Upper lobe of left lung (tissue), 6 donors: ENCODE measurements at regions not wholly inside any gene's neighbourhood (a gene's known extent, or its start where the extent isn't known, plus 50 kb on each side); places are given as distances from the start of the nearest gene placed in this dataset.

Experiments
- ATAC-seq, 2 donors: fragments of 200-7000 bp; cut with Tn5 transposase; one replicate each; pipeline ENCODE4 v1.9.1; 2022; ENCODE audit warnings: mild to moderate bottlenecking in 2 of 2, moderate library complexity in 2 of 2; ENCODE audit not compliant: low FRiP score in 2 of 2
- DNase-seq, 2 donors: peaks; one replicate each; pipeline ENCODE4 v3.0.0-alpha.2; 2019 to 2020
- H3K27ac ChIP-seq, 4 donors: fragments of 200-600 bp; sonication (generic); one replicate each; pipeline ENCODE4 v1.5.1; 2016 to 2019
- H3K27me3 ChIP-seq, 4 donors: fragments of 200-600 bp; sonication (generic); one replicate each; pipeline ENCODE4 v1.5.1; 2017 to 2019
- H3K36me3 ChIP-seq, 4 donors: fragments of 200-600 bp; sonication (generic); one replicate each; pipeline ENCODE4 v1.5.1; 2016 to 2019
- H3K4me1 ChIP-seq, 4 donors: fragments of 200-600 bp; sonication (generic); one replicate each; pipeline ENCODE4 v1.5.1; 2018 to 2019
- H3K4me3 ChIP-seq, 4 donors: fragments of 200-600 bp; sonication (generic); one replicate each; pipeline ENCODE4 v1.5.1; 2017 to 2019; ENCODE audit warnings: mild to moderate bottlenecking in 2 of 4, moderate library complexity in 1 of 4
- H3K9me3 ChIP-seq, 4 donors: fragments of 200-600 bp; sonication (generic); one replicate each; pipeline ENCODE4 v1.5.1; 2018 to 2019
- EP300 ChIP-seq, 4 donors: sonication (generic); formaldehyde crosslinking; IDR thresholded peaks; one replicate each; pipeline ENCODE4 v1.5.1; 2017; ENCODE audit warnings: antibody characterized with exemption in 4 of 4, control low read depth in 2 of 4
- POLR2A ChIP-seq, 4 donors: fragments of 450-650 bp; IDR thresholded peaks; one replicate each; pipeline ENCODE4 v1.5.1; 2016 to 2017; ENCODE audit warnings: antibody characterized with exemption in 4 of 4, mild to moderate bottlenecking in 2 of 4
- POLR2AphosphoS5 ChIP-seq, 2 donors: sonication (generic); formaldehyde crosslinking; IDR thresholded peaks; one replicate each; pipeline ENCODE4 v1.5.1; 2017; ENCODE audit warnings: antibody characterized with exemption in 2 of 2
- WGBS, 2 donors: methylation state at CpG; one replicate each; pipeline ENCODE4 v1.1.5; 2017 to 2018; 5-methylcytosine and 5-hydroxymethylcytosine counted together
- TF ChIP-seq, protein P1 (sequence below), 6 experiments: fragments of 450-650 bp in 4 of 6; fragments of 200-600 bp in 2 of 6; sonication (generic) in 2 of 6; IDR thresholded peaks; one replicate each; pipeline ENCODE4 v1.5.1; 2016 to 2019; ENCODE audit warnings: antibody characterized with exemption in 6 of 6
- donor health status: DM: no; HTN: no; CAD: no; lungs with moderate emphysema.
- donor health status: DM: no; HTN: yes; CAD: no; lungs with severe emphysema.

DNA sequence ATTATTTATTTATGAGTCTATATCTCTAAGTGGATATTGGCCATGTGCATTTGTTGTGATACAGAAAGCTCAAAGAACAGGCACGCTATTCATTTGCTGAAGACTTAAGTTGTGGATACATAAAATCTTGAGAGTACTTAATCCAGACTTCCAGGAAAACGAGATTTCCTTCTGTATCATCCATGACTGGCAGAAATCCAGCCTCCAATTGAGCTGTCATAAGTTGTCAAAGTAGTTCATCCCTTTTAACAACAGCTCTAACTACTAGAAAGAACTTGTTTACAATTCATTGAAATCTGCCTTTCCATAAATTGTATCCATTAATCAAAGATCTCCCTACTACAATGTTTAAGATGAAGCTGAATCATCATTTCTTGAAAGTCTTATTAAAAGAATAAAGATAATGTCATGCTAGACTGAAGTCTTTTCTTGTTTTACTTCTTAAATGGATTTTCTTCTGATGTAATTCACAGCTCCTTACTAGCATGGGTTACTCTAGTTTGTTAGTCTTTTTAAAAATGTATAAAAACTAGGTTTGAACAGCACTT, 447.3 kb upstream of the CITED2 start:
- ATAC-seq (no peak), DNase-seq (no peak)
- Histone ChIP-seq H3K4me3 (no peak overlapping the region), H3K27me3 (no peaks in the 10 kb centered on the region), H3K27ac (no peak overlapping the region), H3K36me3 (no peaks in the 10 kb centered on the region), H3K9me3 (no peaks in the 10 kb centered on the region), H3K4me1 (no peaks in the 10 kb centered on the region)
- TF ChIP-seq EP300 (IDR thresholded peaks at IDR 0.05) (no peak), POLR2A (IDR thresholded peaks at IDR 0.05) (no peak), POLR2AphosphoS5 (IDR thresholded peaks at IDR 0.05) (no peak)
- TF ChIP-seq, protein P1, sequence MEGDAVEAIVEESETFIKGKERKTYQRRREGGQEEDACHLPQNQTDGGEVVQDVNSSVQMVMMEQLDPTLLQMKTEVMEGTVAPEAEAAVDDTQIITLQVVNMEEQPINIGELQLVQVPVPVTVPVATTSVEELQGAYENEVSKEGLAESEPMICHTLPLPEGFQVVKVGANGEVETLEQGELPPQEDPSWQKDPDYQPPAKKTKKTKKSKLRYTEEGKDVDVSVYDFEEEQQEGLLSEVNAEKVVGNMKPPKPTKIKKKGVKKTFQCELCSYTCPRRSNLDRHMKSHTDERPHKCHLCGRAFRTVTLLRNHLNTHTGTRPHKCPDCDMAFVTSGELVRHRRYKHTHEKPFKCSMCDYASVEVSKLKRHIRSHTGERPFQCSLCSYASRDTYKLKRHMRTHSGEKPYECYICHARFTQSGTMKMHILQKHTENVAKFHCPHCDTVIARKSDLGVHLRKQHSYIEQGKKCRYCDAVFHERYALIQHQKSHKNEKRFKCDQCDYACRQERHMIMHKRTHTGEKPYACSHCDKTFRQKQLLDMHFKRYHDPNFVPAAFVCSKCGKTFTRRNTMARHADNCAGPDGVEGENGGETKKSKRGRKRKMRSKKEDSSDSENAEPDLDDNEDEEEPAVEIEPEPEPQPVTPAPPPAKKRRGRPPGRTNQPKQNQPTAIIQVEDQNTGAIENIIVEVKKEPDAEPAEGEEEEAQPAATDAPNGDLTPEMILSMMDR (IDR thresholded peaks at IDR 0.05), result no peak
- WGBS, 2 donors, result 29 to 39% methylated on average over 2 of the region's 2 CpGs

DNA sequence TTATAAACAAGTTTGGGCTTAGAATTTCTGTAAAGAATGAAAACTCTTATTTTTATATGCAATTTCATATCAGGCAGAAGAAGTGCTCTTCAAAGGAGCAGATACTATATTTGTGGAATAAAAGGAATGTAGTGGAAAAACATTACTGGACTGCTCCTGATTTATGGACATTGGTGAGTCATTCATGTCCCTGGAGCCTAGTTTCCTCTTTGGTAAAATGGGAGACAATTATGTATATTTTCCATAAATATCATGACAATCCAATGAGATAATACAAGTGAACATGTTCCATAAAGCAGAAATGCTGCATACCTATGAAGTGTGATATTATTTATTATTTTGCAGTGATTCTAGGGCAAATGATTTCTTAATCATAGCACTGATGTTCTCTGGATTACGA, 445.8 kb upstream of the CITED2 start:
- no peaks in the 10 kb centered on the region for H3K4me1 ChIP-seq
- ATAC-seq, result no peak
- no peak for DNase-seq
- H3K27me3 ChIP-seq, result no peaks in the 10 kb centered on the region
- no peaks in the 10 kb centered on the region for H3K36me3 ChIP-seq
- H3K9me3 ChIP-seq, result no peaks in the 10 kb centered on the region
- no peak overlapping the region for H3K27ac ChIP-seq
- WGBS, 2 donors, result 81 to 88% methylated on average over 1 of the region's 1 CpG
- H3K4me3 ChIP-seq, result no peak overlapping the region
- TF ChIP-seq, protein P1 (IDR thresholded peaks at IDR 0.05), result no peak

DNA sequence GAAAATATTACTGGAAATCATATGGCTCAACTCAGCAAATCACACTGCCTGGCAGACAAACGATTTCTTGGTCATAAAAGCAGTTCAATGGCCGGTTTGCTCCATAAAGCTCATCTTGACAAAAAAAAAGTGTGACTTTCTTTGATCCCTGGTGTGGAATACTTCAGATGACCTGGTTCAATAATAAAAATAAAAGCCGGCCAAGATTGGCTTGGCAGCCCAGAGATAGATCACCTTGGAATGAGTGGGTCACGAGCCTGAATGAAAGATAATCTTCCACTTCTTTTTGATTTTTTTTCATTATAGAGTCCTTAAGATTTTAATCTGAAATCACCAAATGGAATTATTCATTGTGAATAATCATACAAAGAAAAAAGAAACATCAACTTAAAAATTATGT, 445.3 kb upstream of the CITED2 start:
- no peak overlapping the region for H3K27ac ChIP-seq
- no peaks in the 10 kb centered on the region for H3K36me3 ChIP-seq
- no peak for DNase-seq
- TF ChIP-seq, protein P1 (IDR thresholded peaks at IDR 0.05), result no peak
- no peak for TF ChIP-seq POLR2A (IDR thresholded peaks at IDR 0.05)
- TF ChIP-seq EP300 (IDR thresholded peaks at IDR 0.05), result no peak
- TF ChIP-seq POLR2AphosphoS5 (IDR thresholded peaks at IDR 0.05), result no peak
- no peaks in the 10 kb centered on the region for H3K9me3 ChIP-seq
- no peak overlapping the region for H3K4me3 ChIP-seq
- no peaks in the 10 kb centered on the region for H3K4me1 ChIP-seq
- no peak for ATAC-seq
- WGBS, 2 donors, result 79 to 88% methylated on average over 4 of the region's 4 CpGs
- no peaks in the 10 kb centered on the region for H3K27me3 ChIP-seq

DNA sequence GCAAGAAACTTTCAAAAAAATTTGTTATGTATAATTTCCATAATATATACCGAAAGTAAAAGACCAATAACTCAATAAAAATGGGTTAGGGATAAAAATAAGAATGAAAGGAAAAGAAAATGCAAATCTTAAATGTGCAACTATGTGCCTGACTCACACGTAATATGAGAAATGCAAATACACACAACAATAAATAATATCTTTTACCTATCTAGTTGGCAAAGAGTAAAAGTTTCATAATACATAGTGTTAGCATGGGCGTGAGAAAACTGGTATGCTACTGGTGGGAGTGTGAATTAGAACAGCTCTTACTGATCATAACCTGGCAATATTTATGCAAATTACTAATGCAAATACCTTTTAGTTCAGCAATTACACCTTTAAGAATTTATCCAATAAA, 438.5 kb upstream of the CITED2 start:
- no peaks in the 10 kb centered on the region for H3K36me3 ChIP-seq
- no peak overlapping the region for H3K27ac ChIP-seq
- H3K4me1 ChIP-seq, result no peaks in the 10 kb centered on the region
- ATAC-seq (no peak), DNase-seq (no peak)
- H3K27me3 ChIP-seq, result no peaks in the 10 kb centered on the region
- H3K4me3 ChIP-seq, result no peak overlapping the region
- no peaks in the 10 kb centered on the region for H3K9me3 ChIP-seq
- TF ChIP-seq EP300 (IDR thresholded peaks at IDR 0.05), result no peak
- no peak for TF ChIP-seq POLR2AphosphoS5 (IDR thresholded peaks at IDR 0.05)
- TF ChIP-seq, protein P1 (IDR thresholded peaks at IDR 0.05), result no peak
- WGBS, 2 donors, result 87 to 88% methylated on average over 3 of the region's 3 CpGs

DNA sequence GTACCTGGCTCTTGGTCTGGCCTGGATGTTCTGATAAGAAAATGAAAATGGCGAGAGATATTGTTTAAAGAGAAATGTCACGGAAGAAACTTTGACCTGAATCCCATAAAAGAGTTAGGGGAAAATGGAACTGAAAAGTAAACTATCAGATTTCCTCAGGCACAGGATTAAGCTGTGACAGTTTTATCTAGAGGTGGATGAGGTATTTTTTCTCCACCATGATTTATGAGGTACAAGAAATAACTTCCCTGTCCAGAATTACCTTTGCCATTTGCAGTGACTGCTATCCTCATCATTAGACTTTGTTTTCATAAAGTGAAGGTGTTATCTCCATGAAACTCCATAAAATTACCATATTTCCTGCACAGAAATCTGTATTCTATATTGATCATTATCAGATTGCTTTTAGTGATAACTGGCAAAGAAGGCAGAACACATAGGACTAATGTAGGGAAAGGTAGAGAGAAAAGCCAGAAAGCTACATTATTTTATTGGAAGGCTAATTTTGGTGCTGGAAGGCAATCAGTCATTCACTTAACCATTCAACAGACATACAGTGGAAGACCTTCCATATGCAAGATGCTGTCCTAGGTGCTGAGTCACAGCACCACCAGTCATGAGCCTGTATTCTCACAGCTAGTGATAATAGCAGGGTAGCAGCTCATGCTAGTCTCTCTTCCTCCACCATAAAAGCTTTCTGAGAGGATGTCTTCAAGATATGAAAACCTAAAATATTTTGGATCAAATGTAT, 427.3 kb upstream of the CITED2 start:
- 79 to 82% methylated on average over 2 of the region's 2 CpGs for whole genome bisulfite sequencing, 2 donors
- no peak overlapping the region for H3K27ac ChIP-seq
- H3K36me3 ChIP-seq, result no peaks in the 10 kb centered on the region
- peaks cover 0 to 6% (median 0%) of the 10 kb centered on the region in 4 donors for H3K9me3 ChIP-seq
- H3K4me1 ChIP-seq, result no peaks in the 10 kb centered on the region
- H3K27me3 ChIP-seq, result no peaks in the 10 kb centered on the region
- no peak overlapping the region for H3K4me3 ChIP-seq
- no peak for DNase-seq
- TF ChIP-seq, protein P1 (IDR thresholded peaks at IDR 0.05), result no peak
- ATAC-seq, result no peak
